ENCODE measurements at regions not wholly inside any gene's neighbourhood (a gene's known extent, or its start where the extent isn't known, plus 50 kb on each side); places are given as distances from the start of the nearest gene placed in this dataset.
"Not testable (repeated sequence)": the region's sequence is repeated elsewhere in the genome, so short reads cannot be mapped to it uniquely, and the experiment has no call there.

DNA sequence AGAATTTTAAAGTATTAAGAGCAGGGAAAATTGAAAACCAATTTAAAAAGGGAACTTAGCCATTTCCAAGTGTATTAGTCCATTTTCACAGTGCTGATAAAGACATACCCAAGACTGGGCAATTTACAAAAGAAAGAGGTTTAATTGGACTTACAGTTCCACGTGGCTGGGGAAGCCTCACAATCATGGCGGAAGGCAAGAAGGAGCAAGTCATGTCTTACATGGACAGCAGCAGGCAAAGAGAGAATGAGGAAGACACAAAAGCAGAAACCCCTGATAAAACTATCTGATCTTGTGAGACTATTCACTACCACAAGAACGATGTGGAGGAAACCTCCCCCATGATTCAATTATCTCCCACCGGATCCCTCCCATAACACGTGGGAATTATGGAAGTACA is 178.8 kb downstream of the ERCC6L2 start:
- TF ChIP-seq POLR2A, POLR2AphosphoS5, CTCF (IDR thresholded peaks at IDR 0.05): not testable (repeated sequence)

Measured in stomach (tissue), 4 donors.